GM23338 (cell line): ENCODE measurements at regions not wholly inside any gene's neighbourhood (a gene's known extent, or its start where the extent isn't known, plus 50 kb on each side); places are given as distances from the start of the nearest gene placed in this dataset.

Source experiments
- CTCF ChIP-seq, 2 experiments: fragments of 200-600 bp in 1 of 2; sonication (generic) in 1 of 2; conservative IDR thresholded peaks; 2 replicates each; pipeline versions ENCODE4 v1.5.1 to v1.6.1; 2016 to 2017; ENCODE audit warnings: antibody characterized with exemption in 2 of 2, low read depth in 2 of 2, mild to moderate bottlenecking in 2 of 2, moderate library complexity in 1 of 2
- ETS1 ChIP-seq: IDR thresholded peaks from 2 replicates; pipeline ENCODE4 v1.6.1; 2016; ENCODE audit warnings: antibody characterized with exemption
- EZH2 ChIP-seq: fragments of 200-600 bp; sonication (generic); IDR thresholded peaks from one replicate; pipeline ENCODE4 v1.8.0; 2017; ENCODE audit warnings: antibody characterized with exemption, mild to moderate bottlenecking, low read depth; ENCODE audit not compliant: unreplicated experiment
- EZH2phosphoT487 ChIP-seq: fragments of 200-600 bp; sonication (generic); IDR thresholded peaks from one replicate; pipeline ENCODE4 v1.8.1; 2018; ENCODE audit warnings: antibody characterized with exemption; ENCODE audit not compliant: unreplicated experiment
- JUNB ChIP-seq: IDR thresholded peaks from one replicate; pipeline ENCODE4 v1.6.1; 2016; ENCODE audit warnings: antibody characterized with exemption; ENCODE audit not compliant: unreplicated experiment
- POLR2AphosphoS5 ChIP-seq: IDR thresholded peaks from 2 replicates; pipeline ENCODE4 v1.6.1; 2016; ENCODE audit warnings: antibody characterized with exemption, low read depth
- REST ChIP-seq: IDR thresholded peaks from one replicate; pipeline ENCODE4 v1.6.1; 2018; ENCODE audit warnings: antibody characterized with exemption; ENCODE audit not compliant: unreplicated experiment

- TF ChIP-seq CTCF (conservative IDR thresholded peaks at IDR 0.05; ENCODE audit: low read depth in 2 of 2) (no peak), JUNB (no peak), EZH2 (no peak), REST (no peak), POLR2AphosphoS5 (no peak), EZH2phosphoT487 (no peak), ETS1 (no peak)
Observed at GRCh38 chr6:61614119-61614518, 671.9 kb downstream of the KHDRBS2 start.
